GM23338 (cell line): ENCODE measurements at regions not wholly inside any gene's neighbourhood (a gene's known extent, or its start where the extent isn't known, plus 50 kb on each side); places are given as distances from the start of the nearest gene placed in this dataset.

Experiments
- ATAC-seq: fragments of 200-7000 bp; cut with Tn5 transposase; 3 replicates; pipeline ENCODE4 v1.9.1; 2020
- DNase-seq: peaks from one replicate; pipeline ENCODE4 v3.0.0-alpha.2; 2015; ENCODE audit warnings: low spot score
- H2AFZ ChIP-seq: fragments of 200-600 bp; sonication (generic); 2 replicates; pipeline ENCODE4 v1.8.0; 2016; ENCODE audit warnings: antibody characterized with exemption, mild to moderate bottlenecking, moderate library complexity
- H3F3A ChIP-seq: fragments of 200-600 bp; sonication (generic); replicated peaks from 2 replicates; pipeline ENCODE4 v1.8.0; 2017; ENCODE audit warnings: antibody characterized with exemption, mixed run types, low read depth
- H3K27ac ChIP-seq: fragments of 200-600 bp; sonication (generic); 2 replicates; pipeline ENCODE4 v1.6.1; 2016; ENCODE audit warnings: low read depth
- H3K27me3 ChIP-seq: fragments of 200-600 bp; sonication (generic); 2 replicates; pipeline ENCODE4 v1.8.0; 2016; ENCODE audit warnings: mild to moderate bottlenecking, mixed run types, moderate library complexity; ENCODE audit not compliant: insufficient read depth
- H3K36me3 ChIP-seq: fragments of 200-600 bp; sonication (generic); 2 replicates; pipeline ENCODE4 v1.8.0; 2016; ENCODE audit warnings: mild to moderate bottlenecking; ENCODE audit not compliant: insufficient read depth
- H3K4me1 ChIP-seq: fragments of 200-600 bp; sonication (generic); 2 replicates; pipeline ENCODE4 v1.8.0; 2016; ENCODE audit warnings: mild to moderate bottlenecking, moderate library complexity; ENCODE audit not compliant: insufficient read depth
- H3K4me2 ChIP-seq: fragments of 200-600 bp; sonication (generic); 2 replicates; pipeline ENCODE4 v1.7.1; 2017; ENCODE audit warnings: mixed run types
- H3K4me3 ChIP-seq: fragments of 200-600 bp; sonication (generic); 2 replicates; pipeline ENCODE4 v1.6.1; 2016; ENCODE audit warnings: mixed run types
- H3K79me2 ChIP-seq: fragments of 200-600 bp; sonication (generic); replicated peaks from 2 replicates; pipeline ENCODE4 v1.8.0; 2017; ENCODE audit warnings: mild to moderate bottlenecking; ENCODE audit not compliant: insufficient read depth
- H3K9me2 ChIP-seq: fragments of 200-600 bp; sonication (generic); 2 replicates; pipeline ENCODE4 v1.8.0; 2017; ENCODE audit not compliant: insufficient read depth
- H4K20me1 ChIP-seq: fragments of 200-600 bp; sonication (generic); replicated peaks from 2 replicates; pipeline ENCODE4 v1.8.0; 2017; ENCODE audit warnings: mild to moderate bottlenecking; ENCODE audit not compliant: insufficient read depth
- H3K27ac Mint-ChIP-seq: 2 replicates; pipeline ENCODE4 v1.8.0; 2020; ENCODE audit warnings: inconsistent platforms, mild to moderate bottlenecking, moderate library complexity, mixed read lengths
- H3K27me3 Mint-ChIP-seq: 3 replicates; pipeline ENCODE4 v1.8.0; 2022; ENCODE audit warnings: low read depth, mild to moderate bottlenecking, moderate library complexity, mixed read lengths, inconsistent platforms; ENCODE audit not compliant: insufficient read depth, poor library complexity
- H3K36me3 Mint-ChIP-seq: 3 replicates; pipeline ENCODE4 v1.8.0; 2021; ENCODE audit warnings: low read depth, mild to moderate bottlenecking, inconsistent platforms, moderate library complexity, mixed read lengths
- H3K4me1 Mint-ChIP-seq: 3 replicates; pipeline ENCODE4 v1.8.0; 2020; ENCODE audit warnings: mild to moderate bottlenecking, inconsistent platforms, mixed read lengths
- H3K4me3 Mint-ChIP-seq: 3 replicates; pipeline ENCODE4 v1.8.0; 2021; ENCODE audit warnings: moderate library complexity, mild to moderate bottlenecking, inconsistent platforms, mixed read lengths
- H3K9me3 Mint-ChIP-seq: 3 replicates; pipeline ENCODE4 v1.8.0; 2020; ENCODE audit warnings: moderate library complexity, mild to moderate bottlenecking, inconsistent platforms, mixed read lengths
- CREB1 ChIP-seq: fragments of 250-450 bp; sonication (Bioruptor Pico); IDR thresholded peaks from 2 replicates; pipeline ENCODE4 v1.5.0; 2020; ENCODE audit warnings: low read depth, mild to moderate bottlenecking, moderate library complexity
- EZH2 ChIP-seq: fragments of 200-600 bp; sonication (generic); IDR thresholded peaks from one replicate; pipeline ENCODE4 v1.8.0; 2017; ENCODE audit warnings: antibody characterized with exemption, mild to moderate bottlenecking, low read depth; ENCODE audit not compliant: unreplicated experiment
- EZH2phosphoT487 ChIP-seq: fragments of 200-600 bp; sonication (generic); IDR thresholded peaks from one replicate; pipeline ENCODE4 v1.8.1; 2018; ENCODE audit warnings: antibody characterized with exemption; ENCODE audit not compliant: unreplicated experiment
- NANOG ChIP-seq: IDR thresholded peaks from 2 replicates; pipeline ENCODE4 v1.6.1; 2016; ENCODE audit warnings: antibody characterized with exemption, borderline replicate concordance
- TF ChIP-seq, protein P1 (sequence below), 2 experiments: fragments of 200-600 bp in 1 of 2; sonication (generic) in 1 of 2; conservative IDR thresholded peaks; 2 replicates each; pipeline versions ENCODE4 v1.5.1 to v1.6.1; 2016 to 2017; ENCODE audit warnings: antibody characterized with exemption in 2 of 2, low read depth in 2 of 2, mild to moderate bottlenecking in 2 of 2, moderate library complexity in 1 of 2
- TF ChIP-seq, protein P2 (sequence below): IDR thresholded peaks from one replicate; pipeline ENCODE4 v1.6.1; 2018; ENCODE audit warnings: antibody characterized with exemption; ENCODE audit not compliant: unreplicated experiment
- TF ChIP-seq, protein P3 (sequence below): IDR thresholded peaks from 2 replicates; pipeline ENCODE4 v1.6.1; 2016; ENCODE audit warnings: antibody characterized with exemption

DNA sequence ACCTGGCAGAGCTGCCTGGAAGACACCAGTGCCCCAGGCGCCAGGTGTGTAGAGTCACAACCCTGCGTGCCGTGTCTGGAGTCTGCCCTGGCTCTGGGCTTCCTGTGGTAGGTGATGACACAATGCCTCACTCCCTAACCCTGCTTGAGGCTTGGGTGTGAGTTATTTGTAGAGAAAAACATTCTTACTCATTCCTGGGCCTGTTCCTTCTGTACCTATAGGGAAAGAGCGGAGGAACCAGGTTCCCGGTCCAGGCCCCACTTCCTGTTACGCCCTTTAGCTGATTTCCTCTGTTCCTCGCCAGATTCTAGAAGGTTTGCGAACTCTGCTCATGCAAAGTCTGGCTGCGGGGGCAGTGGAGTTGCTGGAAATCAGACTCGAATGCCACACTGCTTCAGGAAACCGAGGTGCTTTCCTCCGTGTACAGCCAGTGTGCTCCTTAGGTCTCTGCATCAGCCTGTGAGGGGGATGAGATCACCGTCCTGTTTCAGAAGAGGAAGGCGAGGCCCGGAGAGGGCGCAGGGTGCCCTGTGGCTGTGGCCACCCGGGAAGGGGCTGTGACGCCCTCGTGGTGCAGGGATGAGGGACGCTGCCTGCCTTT lies 67.1 kb upstream of the DUSP22 start:
- Histone ChIP-seq H3K27me3 (no peaks in the 10 kb centered on the region), H3K79me2 (no peaks in the 10 kb centered on the region), H3K36me3 (no peaks in the 10 kb centered on the region), H3K27ac (no peak overlapping the region), H3K9me2 (no peaks in the 10 kb centered on the region), H3K4me2 (no peak overlapping the region), H3F3A (no peaks in the 10 kb centered on the region), H3K4me1 (peaks cover 12% of the 10 kb centered on the region), H2AFZ (no peak overlapping the region), H4K20me1 (no peaks in the 10 kb centered on the region), H3K4me3 (no peak overlapping the region)
- ATAC-seq (no peak), DNase-seq (no peak)
- Mint-ChIP-seq H3K27ac (no peak overlapping the region), H3K9me3 (peaks cover 3% of the 10 kb centered on the region; the same call in 1 of the 3 replicates), H3K36me3 (no peaks in the 10 kb centered on the region), H3K4me1 (peaks cover 22% of the 10 kb centered on the region), H3K27me3 (peaks cover 11% of the 10 kb centered on the region), H3K4me3 (no peak overlapping the region)
- TF ChIP-seq, protein P1, sequence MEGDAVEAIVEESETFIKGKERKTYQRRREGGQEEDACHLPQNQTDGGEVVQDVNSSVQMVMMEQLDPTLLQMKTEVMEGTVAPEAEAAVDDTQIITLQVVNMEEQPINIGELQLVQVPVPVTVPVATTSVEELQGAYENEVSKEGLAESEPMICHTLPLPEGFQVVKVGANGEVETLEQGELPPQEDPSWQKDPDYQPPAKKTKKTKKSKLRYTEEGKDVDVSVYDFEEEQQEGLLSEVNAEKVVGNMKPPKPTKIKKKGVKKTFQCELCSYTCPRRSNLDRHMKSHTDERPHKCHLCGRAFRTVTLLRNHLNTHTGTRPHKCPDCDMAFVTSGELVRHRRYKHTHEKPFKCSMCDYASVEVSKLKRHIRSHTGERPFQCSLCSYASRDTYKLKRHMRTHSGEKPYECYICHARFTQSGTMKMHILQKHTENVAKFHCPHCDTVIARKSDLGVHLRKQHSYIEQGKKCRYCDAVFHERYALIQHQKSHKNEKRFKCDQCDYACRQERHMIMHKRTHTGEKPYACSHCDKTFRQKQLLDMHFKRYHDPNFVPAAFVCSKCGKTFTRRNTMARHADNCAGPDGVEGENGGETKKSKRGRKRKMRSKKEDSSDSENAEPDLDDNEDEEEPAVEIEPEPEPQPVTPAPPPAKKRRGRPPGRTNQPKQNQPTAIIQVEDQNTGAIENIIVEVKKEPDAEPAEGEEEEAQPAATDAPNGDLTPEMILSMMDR (conservative IDR thresholded peaks at IDR 0.05; ENCODE audit: low read depth in 2 of 2): no peak
- TF ChIP-seq EZH2phosphoT487 (no peak), EZH2 (no peak), NANOG (no peak)
- TF ChIP-seq, protein P2, sequence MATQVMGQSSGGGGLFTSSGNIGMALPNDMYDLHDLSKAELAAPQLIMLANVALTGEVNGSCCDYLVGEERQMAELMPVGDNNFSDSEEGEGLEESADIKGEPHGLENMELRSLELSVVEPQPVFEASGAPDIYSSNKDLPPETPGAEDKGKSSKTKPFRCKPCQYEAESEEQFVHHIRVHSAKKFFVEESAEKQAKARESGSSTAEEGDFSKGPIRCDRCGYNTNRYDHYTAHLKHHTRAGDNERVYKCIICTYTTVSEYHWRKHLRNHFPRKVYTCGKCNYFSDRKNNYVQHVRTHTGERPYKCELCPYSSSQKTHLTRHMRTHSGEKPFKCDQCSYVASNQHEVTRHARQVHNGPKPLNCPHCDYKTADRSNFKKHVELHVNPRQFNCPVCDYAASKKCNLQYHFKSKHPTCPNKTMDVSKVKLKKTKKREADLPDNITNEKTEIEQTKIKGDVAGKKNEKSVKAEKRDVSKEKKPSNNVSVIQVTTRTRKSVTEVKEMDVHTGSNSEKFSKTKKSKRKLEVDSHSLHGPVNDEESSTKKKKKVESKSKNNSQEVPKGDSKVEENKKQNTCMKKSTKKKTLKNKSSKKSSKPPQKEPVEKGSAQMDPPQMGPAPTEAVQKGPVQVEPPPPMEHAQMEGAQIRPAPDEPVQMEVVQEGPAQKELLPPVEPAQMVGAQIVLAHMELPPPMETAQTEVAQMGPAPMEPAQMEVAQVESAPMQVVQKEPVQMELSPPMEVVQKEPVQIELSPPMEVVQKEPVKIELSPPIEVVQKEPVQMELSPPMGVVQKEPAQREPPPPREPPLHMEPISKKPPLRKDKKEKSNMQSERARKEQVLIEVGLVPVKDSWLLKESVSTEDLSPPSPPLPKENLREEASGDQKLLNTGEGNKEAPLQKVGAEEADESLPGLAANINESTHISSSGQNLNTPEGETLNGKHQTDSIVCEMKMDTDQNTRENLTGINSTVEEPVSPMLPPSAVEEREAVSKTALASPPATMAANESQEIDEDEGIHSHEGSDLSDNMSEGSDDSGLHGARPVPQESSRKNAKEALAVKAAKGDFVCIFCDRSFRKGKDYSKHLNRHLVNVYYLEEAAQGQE: no peak

DNA sequence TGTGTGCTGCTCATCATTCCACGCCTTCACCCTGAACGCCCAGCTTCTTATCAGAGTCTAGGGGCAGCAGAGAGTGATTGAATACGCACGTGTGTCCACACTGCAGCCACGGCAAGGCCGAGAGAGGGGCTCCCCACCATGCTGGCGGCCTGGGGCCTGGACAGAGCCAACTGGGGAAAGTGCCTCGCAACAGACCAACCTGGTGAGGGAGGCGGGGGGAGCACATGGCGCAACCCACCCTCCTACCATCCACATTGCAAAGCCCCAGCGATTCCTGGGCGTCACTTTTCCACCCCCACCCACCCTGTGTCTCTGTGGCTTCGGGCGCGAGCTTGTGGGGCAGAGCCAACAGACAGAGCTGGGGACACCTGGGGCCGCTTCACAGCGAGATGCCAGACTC lies 66.4 kb upstream of the DUSP22 start:
- H3K9me3 Mint-ChIP-seq: peaks cover 3% of the 10 kb centered on the region; the same call in 1 of the 3 replicates
- no peak overlapping the region for H3K27ac Mint-ChIP-seq
- ATAC-seq: no peak
- no peaks in the 10 kb centered on the region for H3K27me3 ChIP-seq
- no peaks in the 10 kb centered on the region for H3K79me2 ChIP-seq
- H3K9me2 ChIP-seq: no peaks in the 10 kb centered on the region
- H3K4me3 Mint-ChIP-seq: no peak overlapping the region
- H2AFZ ChIP-seq: no peak overlapping the region
- H3K4me1 Mint-ChIP-seq: peaks cover 16% of the 10 kb centered on the region
- H3F3A ChIP-seq: no peaks in the 10 kb centered on the region
- H3K27ac ChIP-seq: no peak overlapping the region
- H3K36me3 Mint-ChIP-seq: no peaks in the 10 kb centered on the region
- DNase-seq: no peak
- no peaks in the 10 kb centered on the region for H4K20me1 ChIP-seq
- no peak overlapping the region for H3K4me3 ChIP-seq
- no peak for TF ChIP-seq CREB1
- TF ChIP-seq, protein P3, sequence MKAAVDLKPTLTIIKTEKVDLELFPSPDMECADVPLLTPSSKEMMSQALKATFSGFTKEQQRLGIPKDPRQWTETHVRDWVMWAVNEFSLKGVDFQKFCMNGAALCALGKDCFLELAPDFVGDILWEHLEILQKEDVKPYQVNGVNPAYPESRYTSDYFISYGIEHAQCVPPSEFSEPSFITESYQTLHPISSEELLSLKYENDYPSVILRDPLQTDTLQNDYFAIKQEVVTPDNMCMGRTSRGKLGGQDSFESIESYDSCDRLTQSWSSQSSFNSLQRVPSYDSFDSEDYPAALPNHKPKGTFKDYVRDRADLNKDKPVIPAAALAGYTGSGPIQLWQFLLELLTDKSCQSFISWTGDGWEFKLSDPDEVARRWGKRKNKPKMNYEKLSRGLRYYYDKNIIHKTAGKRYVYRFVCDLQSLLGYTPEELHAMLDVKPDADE: no peak
- H3K4me1 ChIP-seq: peaks cover 8% of the 10 kb centered on the region
- H3K36me3 ChIP-seq: no peaks in the 10 kb centered on the region
- H3K27me3 Mint-ChIP-seq: peaks cover 11% of the 10 kb centered on the region
- no peak overlapping the region for H3K4me2 ChIP-seq
